OCI-LY7 (cell line): ENCODE measurements at regions not wholly inside any gene's neighbourhood (a gene's known extent, or its start where the extent isn't known, plus 50 kb on each side); places are given as distances from the start of the nearest gene placed in this dataset.

ENCODE experiments used
- BruUV-seq: library from RNA; stranded (reverse); fragments of 400-500 nt; replicated peaks from 2 replicates; lab custom pipeline; 2021; lab: Mats Ljungman, UMichigan
- CTCF ChIA-PET: fragments of 300-600 bp; sonication (Branson Sonifier 250); formaldehyde crosslinking; loops from one replicate; lab custom pipeline; 2022; ENCODE audit warnings: antibody characterized with exemption; ENCODE audit not compliant: unreplicated experiment; lab: Charles Lee
- POLR2A ChIA-PET: fragments of 300-600 bp; sonication (Branson Sonifier 250); formaldehyde crosslinking; loops from one replicate; lab custom pipeline; 2022; ENCODE audit warnings: antibody characterized with exemption; lab: Charles Lee
- DNase-seq: peaks from one replicate; pipeline ENCODE4 v3.0.0-alpha.2; 2015; ENCODE audit warnings: low spot score
- H2AFZ ChIP-seq: fragments of 200-600 bp; sonication (generic), shearing (Covaris generic); 2 replicates; pipeline ENCODE4 v1.6.1; 2014; ENCODE audit warnings: mild to moderate bottlenecking, antibody characterized with exemption, low read length, moderate library complexity
- H3K27ac ChIP-seq: fragments of 200-600 bp; sonication (generic); 2 replicates; pipeline ENCODE4 v1.5.1; 2014; ENCODE audit warnings: mixed run types, low read depth, mild to moderate bottlenecking, moderate library complexity, low read length, inconsistent platforms; ENCODE audit not compliant: poor library complexity, severe bottlenecking
- H3K36me3 ChIP-seq: fragments of 200-600 bp; sonication (generic); 2 replicates; pipeline ENCODE4 v1.6.1; 2014; ENCODE audit warnings: mild to moderate bottlenecking, antibody characterized with exemption, low read length, moderate library complexity, mixed read lengths; ENCODE audit not compliant: insufficient read depth
- H3K4me1 ChIP-seq: fragments of 200-600 bp; sonication (generic); 2 replicates; pipeline ENCODE4 v1.5.1; 2014; ENCODE audit warnings: mild to moderate bottlenecking, low read length; ENCODE audit not compliant: insufficient read depth, poor library complexity, severe bottlenecking
- H3K4me2 ChIP-seq: fragments of 200-600 bp; sonication (generic); 2 replicates; pipeline ENCODE4 v1.6.1; 2014; ENCODE audit warnings: mild to moderate bottlenecking, low read length
- H3K4me3 ChIP-seq: fragments of 200-600 bp; sonication (generic); 2 replicates; pipeline ENCODE4 v1.5.1; 2014; ENCODE audit warnings: mild to moderate bottlenecking, low read depth, low read length; ENCODE audit not compliant: poor library complexity, severe bottlenecking
- H3K79me2 ChIP-seq: fragments of 200-600 bp; sonication (generic); 2 replicates; pipeline ENCODE4 v1.6.1; 2016; ENCODE audit warnings: low read depth, mild to moderate bottlenecking, low read length, moderate library complexity, mixed read lengths; ENCODE audit not compliant: insufficient read depth
- H3K9me2 ChIP-seq: fragments of 200-600 bp; sonication (generic); 2 replicates; pipeline ENCODE4 v1.6.1; 2016; ENCODE audit warnings: mild to moderate bottlenecking, low read length, mixed read lengths; ENCODE audit not compliant: insufficient read depth
- H3K9me3 ChIP-seq: fragments of 200-600 bp; sonication (generic); 2 replicates; pipeline ENCODE4 v1.6.1; 2014; ENCODE audit warnings: mild to moderate bottlenecking, mixed run types, low read length, mixed read lengths
- H4K20me1 ChIP-seq: fragments of 200-600 bp; sonication (generic); 2 replicates; pipeline ENCODE4 v1.6.1; 2014; ENCODE audit warnings: mild to moderate bottlenecking, antibody characterized with exemption, low read length, moderate library complexity, mixed read lengths; ENCODE audit not compliant: insufficient read depth
- CTCF ChIP-seq: fragments of 200-600 bp; sonication (generic); conservative IDR thresholded peaks from 2 replicates; pipeline ENCODE4 v1.5.1; 2014; ENCODE audit warnings: mild to moderate bottlenecking, antibody characterized with exemption, low read length, moderate library complexity, mixed read lengths
- EZH2phosphoT487 ChIP-seq: fragments of 200-600 bp; sonication (generic); IDR thresholded peaks from 2 replicates; pipeline ENCODE4 v1.6.1; 2018; ENCODE audit warnings: low read depth, borderline replicate concordance, mild to moderate bottlenecking, mixed run types, antibody characterized with exemption, low read length, moderate library complexity, mixed read lengths
- intact Hi-C: fragments of 100-400 bp; cut with micrococcal nuclease; formaldehyde crosslinking; loops from one replicate; pipeline ENCODE4 v1.10.0; 2022; ENCODE audit not compliant: unreplicated experiment

GRCh38 chr5:5711592-5711991, 289.1 kb downstream of the ICE1 start:
- BruUV-seq: no TSS peak
- ChIA-PET POLR2A (no interaction called here), CTCF (no interaction called here)
- Histone ChIP-seq H3K27ac (no peak overlapping the region), H4K20me1 (no peaks in the 10 kb centered on the region), H3K9me3 (no peaks in the 10 kb centered on the region), H3K4me3 (no peak overlapping the region), H3K4me1 (peaks cover 4% of the 10 kb centered on the region), H2AFZ (no peak overlapping the region), H3K79me2 (no peaks in the 10 kb centered on the region), H3K4me2 (no peak overlapping the region), H3K36me3 (no peaks in the 10 kb centered on the region), H3K9me2 (no peaks in the 10 kb centered on the region)
- no peak for TF ChIP-seq CTCF
- TF ChIP-seq EZH2phosphoT487: no peak
- intact Hi-C loops: no loop called here
- no peak for DNase-seq

- Histone ChIP-seq H3K9me2 (no peaks in the 10 kb centered on the region), H2AFZ (no peak overlapping the region), H3K4me1 (peaks cover 4% of the 10 kb centered on the region), H3K79me2 (no peaks in the 10 kb centered on the region), H3K4me2 (no peak overlapping the region), H3K9me3 (no peaks in the 10 kb centered on the region), H4K20me1 (no peaks in the 10 kb centered on the region), H3K27ac (no peak overlapping the region), H3K36me3 (no peaks in the 10 kb centered on the region), H3K4me3 (no peak overlapping the region)
- no peak for DNase-seq
- intact Hi-C loops: no loop called here
- ChIA-PET CTCF (no interaction called here), POLR2A (no interaction called here)
- TF ChIP-seq CTCF (no peak), EZH2phosphoT487 (no peak)
- no TSS peak for BruUV-seq
Measured at GRCh38 chr5:5711112-5711511, 288.6 kb downstream of the ICE1 start.

GRCh38 chr5:5710471-5710870, 288.0 kb downstream of the ICE1 start:
- intact Hi-C loops: no loop called here
- Histone ChIP-seq H2AFZ (no peak overlapping the region), H3K9me2 (no peaks in the 10 kb centered on the region), H3K79me2 (no peaks in the 10 kb centered on the region), H3K36me3 (no peaks in the 10 kb centered on the region), H3K27ac (no peak overlapping the region), H4K20me1 (no peaks in the 10 kb centered on the region), H3K4me2 (no peak overlapping the region), H3K4me3 (no peak overlapping the region), H3K4me1 (peaks cover 4% of the 10 kb centered on the region), H3K9me3 (no peaks in the 10 kb centered on the region)
- POLR2A ChIA-PET: no interaction called here
- no peak for TF ChIP-seq EZH2phosphoT487
- no peak for TF ChIP-seq CTCF
- DNase-seq: no peak
- CTCF ChIA-PET: no interaction called here
- BruUV-seq: no TSS peak
